Neuronal stem cell (in vitro differentiated cells): ENCODE measurements at regions not wholly inside any gene's neighbourhood (a gene's known extent, or its start where the extent isn't known, plus 50 kb on each side); places are given as distances from the start of the nearest gene placed in this dataset.
A peak's percentile ranks its signal among the peaks of the same experiment; 100 is the strongest.

Experiments
- DNase-seq: peaks from one replicate; pipeline ENCODE4 v3.0.0-alpha.2; 2013; ENCODE audit warnings: low spot score
- H2AFZ ChIP-seq: one replicate; pipeline ENCODE4 v1.6.1; 2013; ENCODE audit warnings: mild to moderate bottlenecking, low read length, inconsistent platforms
- H2AK5ac ChIP-seq: 2 replicates; pipeline ENCODE4 v1.6.1; 2013; ENCODE audit warnings: low read depth, mild to moderate bottlenecking, inconsistent platforms, low read length, moderate library complexity, mixed read lengths
- H2BK120ac ChIP-seq: 2 replicates; pipeline ENCODE4 v1.6.1; 2013; ENCODE audit warnings: low read depth, mild to moderate bottlenecking, inconsistent platforms, low read length, moderate library complexity, mixed read lengths
- H2BK12ac ChIP-seq: one replicate; pipeline ENCODE4 v1.6.1; 2013; ENCODE audit warnings: low read length, inconsistent platforms
- H2BK15ac ChIP-seq: 2 replicates; pipeline ENCODE4 v1.6.1; 2013; ENCODE audit warnings: mild to moderate bottlenecking, low read length, inconsistent platforms, mixed read lengths
- H2BK5ac ChIP-seq: one replicate; pipeline ENCODE4 v1.6.1; 2013; ENCODE audit warnings: inconsistent platforms, mild to moderate bottlenecking, low read length, moderate library complexity
- H3K14ac ChIP-seq: one replicate; pipeline ENCODE4 v1.6.1; 2013; ENCODE audit warnings: low read length, inconsistent platforms
- H3K18ac ChIP-seq: 2 replicates; pipeline ENCODE4 v1.6.1; 2013; ENCODE audit warnings: low read length, inconsistent platforms
- H3K23ac ChIP-seq: 2 replicates; pipeline ENCODE4 v1.6.1; 2013; ENCODE audit warnings: low read depth, mild to moderate bottlenecking, mixed read lengths, low read length, inconsistent platforms; ENCODE audit not compliant: poor library complexity
- H3K27ac ChIP-seq: replicated peaks from 3 replicates; pipeline ENCODE4 v1.5.1; 2013; ENCODE audit warnings: low read length, inconsistent platforms
- H3K27me3 ChIP-seq, 3 experiments: 2 replicates each; pipeline ENCODE4 v1.6.1; 2013; ENCODE audit warnings: low read length in 3 of 3, mild to moderate bottlenecking in 2 of 3, inconsistent platforms in 1 of 3, low read depth in 1 of 3, mixed read lengths in 1 of 3, moderate library complexity in 1 of 3; ENCODE audit not compliant: control insufficient read depth in 3 of 3, insufficient read depth in 3 of 3
- H3K36me3 ChIP-seq, 2 donors: replicated peaks in 1 of 2; 2 replicates each; pipeline ENCODE4 v1.6.1; 2013; ENCODE audit warnings: low read length in 2 of 2; ENCODE audit not compliant: control insufficient read depth in 2 of 2, insufficient read depth in 2 of 2
- H3K4ac ChIP-seq: 2 replicates; pipeline ENCODE4 v1.6.1; 2013; ENCODE audit warnings: inconsistent platforms, mild to moderate bottlenecking, low read length, moderate library complexity
- H3K4me1 ChIP-seq, 2 donors: 1 replicate in 1 of 2; 2 replicates in 1 of 2; pipeline ENCODE4 v1.6.1; 2013; ENCODE audit warnings: low read length in 2 of 2, low read depth in 1 of 2; ENCODE audit not compliant: control insufficient read depth in 2 of 2, insufficient read depth in 1 of 2
- H3K4me2 ChIP-seq: one replicate; pipeline ENCODE4 v1.6.1; 2013; ENCODE audit warnings: mild to moderate bottlenecking, low read length, inconsistent platforms; ENCODE audit not compliant: insufficient read depth, poor library complexity, severe bottlenecking
- H3K4me3 ChIP-seq, 2 donors: 2 replicates each; pipeline ENCODE4 v1.5.1; 2013; ENCODE audit warnings: low read length in 2 of 2, mild to moderate bottlenecking in 2 of 2, inconsistent platforms in 1 of 2, moderate library complexity in 1 of 2
- H3K79me1 ChIP-seq: one replicate; pipeline ENCODE4 v1.6.1; 2013; ENCODE audit warnings: low read depth, mild to moderate bottlenecking, inconsistent platforms, low read length, moderate library complexity
- H3K9ac ChIP-seq: one replicate; pipeline ENCODE4 v1.6.1; 2013; ENCODE audit warnings: mild to moderate bottlenecking, low read depth, low read length, inconsistent platforms; ENCODE audit not compliant: poor library complexity
- H3K9me3 ChIP-seq, 2 donors: replicated peaks in 1 of 2; 2 replicates each; pipeline versions ENCODE3 to v1.6.1; 2013; ENCODE audit warnings: low read length in 2 of 2, mild to moderate bottlenecking in 2 of 2, inconsistent platforms in 1 of 2, low read depth in 1 of 2, mixed read lengths in 1 of 2, moderate library complexity in 1 of 2; ENCODE audit not compliant: control insufficient read depth in 2 of 2, insufficient read depth in 1 of 2
- H4K8ac ChIP-seq: one replicate; pipeline ENCODE4 v1.6.1; 2013; ENCODE audit warnings: low read depth, mild to moderate bottlenecking, inconsistent platforms, low read length, moderate library complexity
- H4K91ac ChIP-seq: one replicate; pipeline ENCODE4 v1.6.1; 2013; ENCODE audit warnings: low read length, low read depth, mild to moderate bottlenecking, inconsistent platforms; ENCODE audit not compliant: poor library complexity
- WGBS, 2 donors: extraction: QIAGEN DNeasy Blood & Tissue Kit; methylation state at CpG; one replicate each; pipeline ENCODE4 v1.1.7; 2013; ENCODE audit warnings: missing lambda C conversion rate in 2 of 2, mixed read lengths in 1 of 2; ENCODE audit not compliant: insufficient read length in 2 of 2, insufficient replicate concordance in 1 of 2; ENCODE audit errors: extremely low coverage in 2 of 2; 5-methylcytosine and 5-hydroxymethylcytosine counted together

- Histone ChIP-seq H3K9me3 (no peaks in the 10 kb centered on the region), H2BK12ac (no peak overlapping the region), H3K4me1 (no peaks in the 10 kb centered on the region), H2AFZ (no peak overlapping the region), H4K91ac (no peak overlapping the region), H4K8ac (no peak overlapping the region), H3K36me3 (no peaks in the 10 kb centered on the region), H3K27ac (no peak overlapping the region), H2AK5ac (no peak overlapping the region), H3K79me1 (no peaks in the 10 kb centered on the region), H3K4me3 (no peak overlapping the region), H3K27me3 (no peaks in the 10 kb centered on the region), H2BK120ac (no peak overlapping the region), H3K4me2 (no peak overlapping the region), H3K9ac (no peak overlapping the region), H3K14ac (no peak overlapping the region), H3K23ac (no peak overlapping the region), H2BK5ac (no peak overlapping the region), H2BK15ac (no peak overlapping the region), H3K4ac (no peak overlapping the region), H3K18ac (no peak overlapping the region)
- no peak for DNase-seq
- no CpG with 5 or more reads among the region's 2 CpGs for WGBS, 2 donors
Measured at GRCh38 chr1:195105281-195105680, 1503.0 kb downstream of the KCNT2 start.

- H3K36me3 ChIP-seq = no peaks in the 10 kb centered on the region
- H3K27me3 ChIP-seq = no peaks in the 10 kb centered on the region
- no peak overlapping the region for H3K14ac ChIP-seq
- H3K4me1 ChIP-seq = no peaks in the 10 kb centered on the region
- H3K4me3 ChIP-seq = no peak overlapping the region
- no peaks in the 10 kb centered on the region for H3K9me3 ChIP-seq
- H3K9ac ChIP-seq = no peak overlapping the region
- DNase-seq = no peak
- H3K4me2 ChIP-seq = no peak overlapping the region
- no peak overlapping the region for H3K18ac ChIP-seq
- whole genome bisulfite sequencing, 2 donors = no CpG with 5 or more reads among the region's 4 CpGs
- H2AFZ ChIP-seq = no peak overlapping the region
- H2AK5ac ChIP-seq = no peak overlapping the region
- no peak overlapping the region for H3K27ac ChIP-seq
- H2BK15ac ChIP-seq = no peak overlapping the region
- H2BK120ac ChIP-seq = no peak overlapping the region
- H2BK5ac ChIP-seq = no peak overlapping the region
- H3K4ac ChIP-seq = no peak overlapping the region
- H2BK12ac ChIP-seq = no peak overlapping the region
- no peaks in the 10 kb centered on the region for H3K79me1 ChIP-seq
- H3K23ac ChIP-seq = no peak overlapping the region
- H4K91ac ChIP-seq = no peak overlapping the region
- no peak overlapping the region for H4K8ac ChIP-seq
Measured at GRCh38 chr1:195097316-195097715, 1510.9 kb downstream of the KCNT2 start.

DNA sequence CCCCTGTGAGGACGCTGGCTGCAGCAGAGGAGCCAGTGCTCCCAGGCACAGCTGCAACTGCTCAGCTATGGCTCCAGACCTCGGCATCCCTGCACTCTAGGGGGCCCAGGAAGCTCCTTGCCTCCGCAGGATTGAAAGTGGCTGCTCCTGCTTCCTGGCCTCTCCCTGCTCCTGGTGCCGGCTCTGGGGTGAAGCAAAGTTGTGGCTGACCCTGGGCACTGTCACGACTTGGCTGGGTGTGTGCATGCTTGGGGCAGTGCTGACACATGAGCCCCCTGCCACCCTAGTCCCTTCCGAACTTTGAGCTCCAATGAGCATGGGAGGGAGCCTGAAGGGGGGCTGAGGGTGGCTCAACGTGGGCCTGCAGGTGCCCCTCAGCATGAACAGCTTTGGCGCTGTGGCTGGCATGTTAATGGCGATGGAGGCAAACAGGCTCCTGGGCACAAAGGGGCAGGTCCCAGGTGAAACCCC is 1512.2 kb downstream of the KCNT2 start:
- H3K4ac ChIP-seq = no peak overlapping the region
- H3K18ac ChIP-seq = peak overlapping the region; percentile 54
- no peak overlapping the region for H2AFZ ChIP-seq
- no peak overlapping the region for H3K27ac ChIP-seq
- H3K4me1 ChIP-seq = no peaks in the 10 kb centered on the region
- no peak overlapping the region for H3K4me3 ChIP-seq
- no peak overlapping the region for H2AK5ac ChIP-seq
- H4K8ac ChIP-seq = no peak overlapping the region
- no peak overlapping the region for H3K9ac ChIP-seq
- H3K27me3 ChIP-seq = no peaks in the 10 kb centered on the region
- H3K14ac ChIP-seq = peak overlapping the region; percentile 21
- no peak overlapping the region for H2BK12ac ChIP-seq
- no peak for DNase-seq
- H4K91ac ChIP-seq = no peak overlapping the region
- H3K4me2 ChIP-seq = no peak overlapping the region
- no peaks in the 10 kb centered on the region for H3K79me1 ChIP-seq
- H2BK120ac ChIP-seq = no peak overlapping the region
- peak overlapping the region; percentile 12 for H3K23ac ChIP-seq
- peak overlapping the region; percentile 66 for H2BK5ac ChIP-seq
- H2BK15ac ChIP-seq = no peak overlapping the region
- H3K9me3 ChIP-seq = no peaks in the 10 kb centered on the region
- WGBS, 2 donors = no CpG with 5 or more reads among the region's 9 CpGs
- H3K36me3 ChIP-seq = no peaks in the 10 kb centered on the region

- H2AK5ac ChIP-seq = no peak overlapping the region
Measured at GRCh38 chr1:195085196-195085595, 1523.0 kb downstream of the KCNT2 start.

More at GRCh38 chr1:195085196-195085595, 1523.0 kb downstream of the KCNT2 start:
- Histone ChIP-seq H3K23ac (no peak overlapping the region), H4K8ac (no peak overlapping the region), H3K4me2 (no peak overlapping the region), H2BK15ac (no peak overlapping the region), H3K4me1 (no peaks in the 10 kb centered on the region), H3K79me1 (no peaks in the 10 kb centered on the region), H2BK12ac (no peak overlapping the region), H3K27me3 (no peaks in the 10 kb centered on the region), H3K9ac (no peak overlapping the region), H3K18ac (no peak overlapping the region), H3K9me3 (no peaks in the 10 kb centered on the region), H3K27ac (no peak overlapping the region), H3K4ac (no peak overlapping the region), H2BK120ac (no peak overlapping the region), H4K91ac (no peak overlapping the region), H2BK5ac (no peak overlapping the region), H3K4me3 (no peak overlapping the region), H2AFZ (no peak overlapping the region), H3K14ac (no peak overlapping the region), H3K36me3 (no peaks in the 10 kb centered on the region)
- DNase-seq = no peak
- 100% methylated on average over 2 of the region's 3 CpGs; no CpG with 5 or more reads in 1 of the 2 donors for WGBS, 2 donors
